ENCODE measurements at regions not wholly inside any gene's neighbourhood (a gene's known extent, or its start where the extent isn't known, plus 50 kb on each side); places are given as distances from the start of the nearest gene placed in this dataset.
"Not testable (repeated sequence)": the region's sequence is repeated elsewhere in the genome, so short reads cannot be mapped to it uniquely, and the experiment has no call there.

GRCh38 chr5:104048231-104048630, 485.6 kb upstream of the NUDT12 start:
- no peaks in the 10 kb centered on the region for H3K4me1 ChIP-seq
- H3K36me3 ChIP-seq: no peaks in the 10 kb centered on the region
- intact Hi-C loops (cut with DNase I; ENCODE audit: low total_unique reads) (no loop called here), in situ Hi-C loops (cut with MboI; ENCODE audit: low sequenced_read_pairs in 4 of 4) (no loop called here)
- ATAC-seq (no peak), DNase-seq (no peak)
- H3K27ac ChIP-seq: no peak overlapping the region
- no peaks in the 10 kb centered on the region for H3K9me3 ChIP-seq
- no peak overlapping the region for H3K4me3 ChIP-seq
- H3K27me3 ChIP-seq: no peaks in the 10 kb centered on the region
- TF ChIP-seq, protein P1, sequence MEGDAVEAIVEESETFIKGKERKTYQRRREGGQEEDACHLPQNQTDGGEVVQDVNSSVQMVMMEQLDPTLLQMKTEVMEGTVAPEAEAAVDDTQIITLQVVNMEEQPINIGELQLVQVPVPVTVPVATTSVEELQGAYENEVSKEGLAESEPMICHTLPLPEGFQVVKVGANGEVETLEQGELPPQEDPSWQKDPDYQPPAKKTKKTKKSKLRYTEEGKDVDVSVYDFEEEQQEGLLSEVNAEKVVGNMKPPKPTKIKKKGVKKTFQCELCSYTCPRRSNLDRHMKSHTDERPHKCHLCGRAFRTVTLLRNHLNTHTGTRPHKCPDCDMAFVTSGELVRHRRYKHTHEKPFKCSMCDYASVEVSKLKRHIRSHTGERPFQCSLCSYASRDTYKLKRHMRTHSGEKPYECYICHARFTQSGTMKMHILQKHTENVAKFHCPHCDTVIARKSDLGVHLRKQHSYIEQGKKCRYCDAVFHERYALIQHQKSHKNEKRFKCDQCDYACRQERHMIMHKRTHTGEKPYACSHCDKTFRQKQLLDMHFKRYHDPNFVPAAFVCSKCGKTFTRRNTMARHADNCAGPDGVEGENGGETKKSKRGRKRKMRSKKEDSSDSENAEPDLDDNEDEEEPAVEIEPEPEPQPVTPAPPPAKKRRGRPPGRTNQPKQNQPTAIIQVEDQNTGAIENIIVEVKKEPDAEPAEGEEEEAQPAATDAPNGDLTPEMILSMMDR (IDR thresholded peaks at IDR 0.05 in 4 of 5, conservative IDR thresholded peaks at IDR 0.05 in 1 of 5): no peak
- TF ChIP-seq POLR2A (IDR thresholded peaks at IDR 0.05): no peak

GRCh38 chr5:104045987-104046386, 483.4 kb upstream of the NUDT12 start:
- DNase-seq (no peak), ATAC-seq (no peak)
- H3K9me3 ChIP-seq: no peaks in the 10 kb centered on the region
- TF ChIP-seq POLR2A (IDR thresholded peaks at IDR 0.05): no peak
- TF ChIP-seq, protein P1 (IDR thresholded peaks at IDR 0.05 in 4 of 5, conservative IDR thresholded peaks at IDR 0.05 in 1 of 5): no peak
- H3K4me1 ChIP-seq: no peaks in the 10 kb centered on the region
- H3K36me3 ChIP-seq: no peaks in the 10 kb centered on the region
- no peaks in the 10 kb centered on the region for H3K27me3 ChIP-seq
- H3K4me3 ChIP-seq: no peak overlapping the region
- in situ Hi-C loops (cut with MboI; ENCODE audit: low sequenced_read_pairs in 4 of 4) (no loop called here), intact Hi-C loops (cut with DNase I; ENCODE audit: low total_unique reads) (no loop called here)
- H3K27ac ChIP-seq: no peak overlapping the region

DNA sequence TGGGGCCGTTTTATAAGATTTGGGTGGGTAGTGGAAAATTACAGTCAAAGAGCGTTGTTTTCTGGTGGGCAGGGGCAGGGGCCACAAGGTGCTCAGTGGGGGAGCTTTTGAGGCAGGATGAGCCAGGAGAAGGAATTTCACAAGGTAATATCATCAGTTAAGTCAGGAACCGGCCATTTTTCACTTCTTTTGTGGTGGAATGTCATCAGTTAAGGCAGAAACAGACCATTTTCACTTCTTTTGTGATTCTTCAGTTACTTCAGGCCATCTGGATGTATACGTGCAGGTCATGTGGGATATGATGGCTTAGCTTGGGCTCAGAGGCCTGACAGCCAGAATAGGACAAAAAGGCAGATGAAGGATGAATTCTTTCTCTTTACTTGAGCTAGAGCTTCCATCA, 477.3 kb upstream of the NUDT12 start:
- H3K4me3 ChIP-seq; H3K27ac ChIP-seq; intact Hi-C loops (cut with DNase I; ENCODE audit: low total_unique reads); H3K36me3 ChIP-seq; H3K9me3 ChIP-seq; DNase-seq; in situ Hi-C loops (cut with MboI; ENCODE audit: low sequenced_read_pairs in 4 of 4); H3K27me3 ChIP-seq; ATAC-seq; H3K4me1 ChIP-seq: not testable (repeated sequence)

DNA sequence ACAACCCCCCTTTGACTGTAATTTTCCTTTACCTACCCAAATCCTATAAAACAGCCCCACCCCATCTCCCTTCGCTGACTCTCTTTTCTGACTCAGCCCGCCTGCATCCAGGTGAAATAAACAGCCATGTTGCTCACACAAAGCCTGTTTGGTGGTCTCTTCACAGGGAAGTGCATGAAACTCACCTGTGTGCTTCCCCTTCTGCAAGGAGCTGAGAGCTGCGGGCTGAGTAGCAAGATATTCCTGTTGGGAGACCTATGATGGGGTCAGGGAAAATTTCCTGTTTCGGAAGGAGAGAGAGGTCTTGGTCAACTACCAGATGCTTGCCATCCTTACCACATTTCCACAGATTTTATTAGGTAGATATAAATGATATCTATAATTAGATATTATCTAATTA, 474.5 kb upstream of the NUDT12 start:
- H3K27ac ChIP-seq; ATAC-seq; H3K4me3 ChIP-seq; DNase-seq; H3K9me3 ChIP-seq; H3K4me1 ChIP-seq; intact Hi-C loops (cut with DNase I; ENCODE audit: low total_unique reads); H3K27me3 ChIP-seq; in situ Hi-C loops (cut with MboI; ENCODE audit: low sequenced_read_pairs in 4 of 4); H3K36me3 ChIP-seq: not testable (repeated sequence)

DNA sequence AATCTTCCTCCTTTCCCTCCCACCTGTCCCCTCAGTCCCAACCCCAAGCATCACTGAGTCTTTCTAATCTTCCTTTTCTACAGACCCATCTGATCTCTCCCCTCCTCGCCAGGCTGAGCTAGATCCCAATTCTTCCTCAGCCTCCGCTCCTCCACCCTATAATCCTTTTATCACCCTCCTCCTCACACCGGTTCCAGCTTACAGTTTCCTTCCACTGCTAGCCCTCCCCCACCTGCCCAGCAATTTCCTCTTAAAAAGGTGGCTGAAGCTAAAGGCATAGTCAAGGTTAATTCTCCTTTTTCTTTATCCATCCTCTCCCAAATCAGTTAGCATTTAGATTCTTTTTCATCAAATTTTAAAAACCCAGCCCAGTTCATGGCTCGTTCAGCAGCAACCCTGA, 470.6 kb upstream of the NUDT12 start:
- H3K27ac ChIP-seq; intact Hi-C loops (cut with DNase I; ENCODE audit: low total_unique reads); in situ Hi-C loops (cut with MboI; ENCODE audit: low sequenced_read_pairs in 4 of 4); H3K9me3 ChIP-seq; H3K4me1 ChIP-seq; H3K36me3 ChIP-seq; H3K4me3 ChIP-seq; ATAC-seq; H3K27me3 ChIP-seq; DNase-seq: not testable (repeated sequence)

DNA sequence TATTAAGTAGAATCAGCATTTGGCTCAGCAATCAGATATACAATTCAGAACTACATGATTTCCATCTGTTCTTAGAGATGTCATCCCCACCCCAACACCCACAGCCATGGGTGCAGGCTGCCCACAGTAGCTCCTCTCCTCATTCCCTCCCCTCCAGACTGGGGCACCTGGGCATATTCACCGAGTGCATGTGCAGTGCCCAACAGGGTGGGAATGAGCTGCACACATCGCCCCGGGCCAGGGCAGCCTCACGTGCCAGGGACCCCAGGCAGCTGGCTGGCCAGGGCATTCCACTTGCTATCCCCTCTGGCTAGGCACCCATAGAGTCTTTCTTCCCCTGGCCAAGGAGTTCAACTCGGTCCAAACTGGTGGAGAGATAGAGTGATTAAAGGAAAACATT, 461.9 kb upstream of the NUDT12 start:
- in situ Hi-C loops (cut with MboI; ENCODE audit: low sequenced_read_pairs in 4 of 4) (no loop called here), intact Hi-C loops (cut with DNase I; ENCODE audit: low total_unique reads) (no loop called here)
- H3K4me3 ChIP-seq: no peak overlapping the region
- TF ChIP-seq, protein P1 (IDR thresholded peaks at IDR 0.05 in 4 of 5, conservative IDR thresholded peaks at IDR 0.05 in 1 of 5): no peak
- no peak for TF ChIP-seq POLR2A (IDR thresholded peaks at IDR 0.05)
- no peaks in the 10 kb centered on the region for H3K27me3 ChIP-seq
- no peaks in the 10 kb centered on the region for H3K36me3 ChIP-seq
- no peaks in the 10 kb centered on the region for H3K9me3 ChIP-seq
- no peak overlapping the region for H3K27ac ChIP-seq
- ATAC-seq: no peak
- no peak for DNase-seq
- H3K4me1 ChIP-seq: no peaks in the 10 kb centered on the region
